GM21576 (cell line): ENCODE measurements at regions not wholly inside any gene's neighbourhood (a gene's known extent, or its start where the extent isn't known, plus 50 kb on each side); places are given as distances from the start of the nearest gene placed in this dataset.
"Not testable (repeated sequence)": the region's sequence is repeated elsewhere in the genome, so short reads cannot be mapped to it uniquely, and the experiment has no call there.

ENCODE experiments used
- ATAC-seq: cut with Tn5 transposase; IDR thresholded peaks from one replicate; pipeline ENCODE4 v1.9.1; 2021; ENCODE audit warnings: mild to moderate bottlenecking, moderate library complexity; ENCODE audit not compliant: unreplicated experiment

- no peak for ATAC-seq
Observed at GRCh38 chr3:18562364-18563154, 137.4 kb upstream of the SATB1 start.

GRCh38 chr3:18559331-18559842 is 134.2 kb upstream of the SATB1 start:
- peak; percentile 63 for ATAC-seq

- no peak for ATAC-seq
Observed at GRCh38 chr3:18558507-18558906, 133.4 kb upstream of the SATB1 start.

- ATAC-seq: no peak
Observed at GRCh38 chr3:18557216-18557615, 132.1 kb upstream of the SATB1 start.

GRCh38 chr3:18556503-18557135 is 131.5 kb upstream of the SATB1 start:
- peak; percentile 77 for ATAC-seq

GRCh38 chr3:18556001-18556408 is 130.9 kb upstream of the SATB1 start:
- ATAC-seq: no peak

- not testable (repeated sequence) for ATAC-seq
Observed at GRCh38 chr3:18552579-18553105, 127.5 kb upstream of the SATB1 start.

GRCh38 chr3:18546632-18547031 is 121.5 kb upstream of the SATB1 start:
- no peak for ATAC-seq

GRCh38 chr3:18544146-18544545 is 119.0 kb upstream of the SATB1 start:
- no peak for ATAC-seq

- no peak for ATAC-seq
Observed at GRCh38 chr3:18538463-18539230, 113.5 kb upstream of the SATB1 start.

- ATAC-seq: no peak
Observed at GRCh38 chr3:18533039-18533438, 107.9 kb upstream of the SATB1 start.

- ATAC-seq: peak; percentile 92
Observed at GRCh38 chr3:18531662-18532061, 106.5 kb upstream of the SATB1 start.

- ATAC-seq: no peak
Observed at GRCh38 chr3:18529631-18530030, 104.5 kb upstream of the SATB1 start.

- no peak for ATAC-seq
Observed at GRCh38 chr3:18527691-18528090, 102.6 kb upstream of the SATB1 start.

- ATAC-seq: no peak
Observed at GRCh38 chr3:18526667-18527066, 101.5 kb upstream of the SATB1 start.

- ATAC-seq: not testable (repeated sequence)
Observed at GRCh38 chr3:18516170-18516569, 91.0 kb upstream of the SATB1 start.

- no peak for ATAC-seq
Observed at GRCh38 chr3:18513091-18513490, 88.0 kb upstream of the SATB1 start.

- ATAC-seq: peak; percentile 47
Observed at GRCh38 chr3:18512007-18512406, 86.9 kb upstream of the SATB1 start.

- ATAC-seq: no peak
Observed at GRCh38 chr3:18510947-18511346, 85.8 kb upstream of the SATB1 start.

GRCh38 chr3:18507333-18507732 is 82.2 kb upstream of the SATB1 start:
- no peak for ATAC-seq

GRCh38 chr3:18505056-18505455 is 79.9 kb upstream of the SATB1 start:
- ATAC-seq: no peak
